A673 (cell line): ENCODE measurements at regions not wholly inside any gene's neighbourhood (a gene's known extent, or its start where the extent isn't known, plus 50 kb on each side); places are given as distances from the start of the nearest gene placed in this dataset.

Source experiments
- BruUV-seq: library from RNA; stranded (reverse); fragments of 400-500 nt; replicated peaks from 2 replicates; lab custom pipeline; 2021; lab: Mats Ljungman, UMichigan
- CTCF ChIA-PET: fragments of 300-600 bp; sonication (Branson Sonifier 250); formaldehyde crosslinking; loops from one replicate; lab custom pipeline; 2022; ENCODE audit warnings: antibody characterized with exemption; lab: Charles Lee
- POLR2A ChIA-PET: fragments of 300-600 bp; sonication (Branson Sonifier 250); formaldehyde crosslinking; loops from one replicate; lab custom pipeline; 2022; ENCODE audit warnings: antibody characterized with exemption; ENCODE audit not compliant: low non-redundant PET; lab: Charles Lee
- DNase-seq: peaks from one replicate; pipeline ENCODE4 v3.0.0-alpha.2; 2015; ENCODE audit warnings: low spot score
- H3K27ac ChIP-seq: fragments of 200-600 bp; sonication (generic); 2 replicates; pipeline ENCODE4 v1.5.1; 2016; ENCODE audit warnings: mixed run types, low read depth, mild to moderate bottlenecking, mixed read lengths, antibody characterized with exemption, low read length; ENCODE audit not compliant: poor library complexity, severe bottlenecking
- H3K27me3 ChIP-seq: fragments of 200-600 bp; sonication (generic); replicated peaks from 2 replicates; pipeline ENCODE4 v1.6.1; 2017; ENCODE audit warnings: mixed run types, low read depth, mild to moderate bottlenecking, mixed read lengths, antibody characterized with exemption, low read length; ENCODE audit not compliant: insufficient read depth, poor library complexity
- H3K36me3 ChIP-seq: fragments of 200-600 bp; sonication (generic); 2 replicates; pipeline ENCODE4 v1.6.1; 2016; ENCODE audit warnings: mixed run types, mild to moderate bottlenecking, mixed read lengths, antibody characterized with exemption, low read length; ENCODE audit not compliant: insufficient read depth, poor library complexity, severe bottlenecking
- H3K4me1 ChIP-seq: fragments of 200-600 bp; sonication (generic); 2 replicates; pipeline ENCODE4 v1.6.1; 2017; ENCODE audit warnings: mixed run types, mild to moderate bottlenecking, mixed read lengths, antibody characterized with exemption, low read length; ENCODE audit not compliant: insufficient read depth, poor library complexity, severe bottlenecking
- H3K4me3 ChIP-seq: fragments of 200-600 bp; sonication (generic); 2 replicates; pipeline ENCODE4 v1.5.1; 2016; ENCODE audit warnings: low read depth, mixed run types, mild to moderate bottlenecking, mixed read lengths, low read length; ENCODE audit not compliant: poor library complexity, severe bottlenecking
- H3K9me3 ChIP-seq: fragments of 200-600 bp; sonication (generic); 2 replicates; pipeline ENCODE4 v1.6.1; 2016; ENCODE audit warnings: mixed run types, low read depth, mild to moderate bottlenecking, mixed read lengths, antibody characterized with exemption, low read length; ENCODE audit not compliant: poor library complexity, severe bottlenecking
- CTCF ChIP-seq: fragments of 300-800, 200-600 bp; sonication (generic); conservative IDR thresholded peaks from 2 replicates; pipeline ENCODE4 v1.5.1; 2017; ENCODE audit warnings: low read depth, mild to moderate bottlenecking, antibody characterized with exemption, low read length, moderate library complexity, mixed read lengths
- EZH2 ChIP-seq: fragments of 200-600 bp; sonication (generic); IDR thresholded peaks from 2 replicates; pipeline ENCODE4 v1.6.1; 2017; ENCODE audit warnings: borderline replicate concordance, low read depth, mild to moderate bottlenecking, mixed read lengths, antibody characterized with exemption, low read length; ENCODE audit not compliant: poor library complexity, severe bottlenecking
- intact Hi-C: fragments of 100-400 bp; cut with micrococcal nuclease; formaldehyde crosslinking; loops from one replicate; pipeline ENCODE4 v1.10.0; 2022; ENCODE audit not compliant: unreplicated experiment

- TF ChIP-seq EZH2 (no peak), CTCF (no peak)
- Histone ChIP-seq H3K4me3 (no peak overlapping the region), H3K4me1 (no peaks in the 10 kb centered on the region), H3K9me3 (no peaks in the 10 kb centered on the region), H3K27me3 (no peaks in the 10 kb centered on the region), H3K27ac (no peak overlapping the region), H3K36me3 (no peaks in the 10 kb centered on the region)
- CTCF ChIA-PET: no interaction called here
- intact Hi-C loops: no loop called here
- DNase-seq: no peak
- POLR2A ChIA-PET: no interaction called here
- BruUV-seq: no TSS peak
These were observed 136.7 kb upstream of the EXOC2 start for GRCh38 chr6:829656-830055.

GRCh38 chr6:827431-827830 is 134.5 kb upstream of the EXOC2 start:
- CTCF ChIA-PET: no interaction called here
- no peaks in the 10 kb centered on the region for H3K36me3 ChIP-seq
- POLR2A ChIA-PET: interaction anchor here (0.6 kb wide), 1 partner anchor 318 kb away, joined by 4 read pairs; no protein-coding TSS in a partner anchor
- H3K4me3 ChIP-seq: no peak overlapping the region
- BruUV-seq: no TSS peak
- H3K4me1 ChIP-seq: no peaks in the 10 kb centered on the region
- intact Hi-C loops: no loop called here
- TF ChIP-seq EZH2 (no peak), CTCF (no peak)
- H3K27me3 ChIP-seq: peaks cover 6% of the 10 kb centered on the region
- no peak for DNase-seq
- H3K9me3 ChIP-seq: no peaks in the 10 kb centered on the region
- no peak overlapping the region for H3K27ac ChIP-seq

GRCh38 chr6:819122-819521 is 126.2 kb upstream of the EXOC2 start:
- H3K36me3 ChIP-seq: no peaks in the 10 kb centered on the region
- H3K9me3 ChIP-seq: no peaks in the 10 kb centered on the region
- DNase-seq: no peak
- TF ChIP-seq EZH2 (no peak), CTCF (no peak)
- CTCF ChIA-PET: no interaction called here
- no peaks in the 10 kb centered on the region for H3K4me1 ChIP-seq
- intact Hi-C loops: no loop called here
- POLR2A ChIA-PET: no interaction called here
- no peak overlapping the region for H3K27ac ChIP-seq
- no TSS peak for BruUV-seq
- H3K27me3 ChIP-seq: peaks cover 48% of the 10 kb centered on the region
- no peak overlapping the region for H3K4me3 ChIP-seq
